Astrocyte (in vitro differentiated cells and primary cell): ENCODE measurements at regions not wholly inside any gene's neighbourhood (a gene's known extent, or its start where the extent isn't known, plus 50 kb on each side); places are given as distances from the start of the nearest gene placed in this dataset.

Experiments
- DNase-seq: peaks from one replicate; pipeline ENCODE4 v3.0.0-alpha.2; 2010; ENCODE audit warnings: low read depth
- FAIRE-seq: peaks from 2 replicates; lab custom pipeline; 2011; peaks lifted over from hg19 to GRCh38; lab: Jason Lieb, UNC
- H2AFZ ChIP-seq: 2 replicates; pipeline ENCODE4 v1.6.0; 2012; ENCODE audit warnings: low read depth, low read length, inconsistent platforms
- H3K27ac ChIP-seq: 2 replicates; pipeline ENCODE4 v1.5.1; 2011; ENCODE audit warnings: low read depth, low read length, inconsistent platforms
- H3K27me3 ChIP-seq: 2 replicates; pipeline ENCODE4 v1.6.0; 2011; ENCODE audit warnings: low read length, inconsistent platforms; ENCODE audit not compliant: insufficient read depth
- H3K36me3 ChIP-seq: 2 replicates; pipeline ENCODE4 v1.5.1; 2011; ENCODE audit warnings: low read length, inconsistent platforms; ENCODE audit not compliant: insufficient read depth
- H3K4me1 ChIP-seq: 2 replicates; pipeline ENCODE4 v1.5.1; 2011; ENCODE audit warnings: low read length, inconsistent platforms; ENCODE audit not compliant: insufficient read depth
- H3K4me2 ChIP-seq: 2 replicates; pipeline ENCODE4 v1.6.0; 2012; ENCODE audit warnings: low read length, inconsistent platforms
- H3K4me3 ChIP-seq: 2 replicates; pipeline ENCODE4 v1.5.1; 2011; ENCODE audit warnings: low read depth, mild to moderate bottlenecking, low read length, inconsistent platforms; ENCODE audit not compliant: insufficient read depth
- H3K79me2 ChIP-seq: 2 replicates; pipeline ENCODE4 v1.6.0; 2012; ENCODE audit warnings: mild to moderate bottlenecking, low read length, inconsistent platforms; ENCODE audit not compliant: insufficient read depth
- H3K9ac ChIP-seq: 2 replicates; pipeline ENCODE4 v1.6.0; 2012; ENCODE audit warnings: mild to moderate bottlenecking, low read length, inconsistent platforms
- H3K9me3 ChIP-seq: 2 replicates; pipeline ENCODE4 v1.5.1; 2012; ENCODE audit warnings: low read depth, mild to moderate bottlenecking, low read length, inconsistent platforms; ENCODE audit not compliant: insufficient read depth
- H4K20me1 ChIP-seq: 2 replicates; pipeline ENCODE4 v1.6.0; 2012; ENCODE audit warnings: low read length, inconsistent platforms; ENCODE audit not compliant: insufficient read depth
- H3K27ac Mint-ChIP-seq: one replicate; pipeline ENCODE4 v1.8.0; 2021; ENCODE audit warnings: mild to moderate bottlenecking, mixed read lengths; ENCODE audit not compliant: unreplicated experiment
- H3K27me3 Mint-ChIP-seq: one replicate; pipeline ENCODE4 v1.8.0; 2021; ENCODE audit warnings: low read depth, mixed read lengths; ENCODE audit not compliant: unreplicated experiment
- H3K36me3 Mint-ChIP-seq: one replicate; pipeline ENCODE4 v1.8.0; 2021; ENCODE audit warnings: low read depth, mixed read lengths; ENCODE audit not compliant: unreplicated experiment
- H3K4me1 Mint-ChIP-seq: one replicate; pipeline ENCODE4 v1.8.0; 2021; ENCODE audit warnings: low read depth, mixed read lengths; ENCODE audit not compliant: unreplicated experiment
- H3K4me3 Mint-ChIP-seq: one replicate; pipeline ENCODE4 v1.8.0; 2021; ENCODE audit warnings: mild to moderate bottlenecking, moderate library complexity, mixed read lengths; ENCODE audit not compliant: unreplicated experiment
- H3K9me3 Mint-ChIP-seq: one replicate; pipeline ENCODE4 v1.8.0; 2021; ENCODE audit warnings: mild to moderate bottlenecking, mixed read lengths; ENCODE audit not compliant: unreplicated experiment
- CTCF ChIP-seq: IDR thresholded peaks from 2 replicates; pipeline ENCODE4 v1.5.1; 2011; ENCODE audit warnings: low read depth, mild to moderate bottlenecking, inconsistent platforms, low read length, moderate library complexity; ENCODE audit not compliant: insufficient read depth
- EZH2 ChIP-seq: IDR thresholded peaks from 2 replicates; pipeline ENCODE4 v1.6.1; 2012; ENCODE audit warnings: mild to moderate bottlenecking, low read length, inconsistent platforms; ENCODE audit not compliant: insufficient read depth

- Histone ChIP-seq H3K36me3 (no peaks in the 10 kb centered on the region), H3K9ac (no peak overlapping the region), H3K27ac (no peak overlapping the region), H3K9me3 (no peaks in the 10 kb centered on the region), H3K4me3 (no peak overlapping the region), H2AFZ (no peak overlapping the region), H4K20me1 (no peaks in the 10 kb centered on the region), H3K27me3 (no peaks in the 10 kb centered on the region), H3K79me2 (no peaks in the 10 kb centered on the region), H3K4me1 (no peaks in the 10 kb centered on the region), H3K4me2 (no peak overlapping the region)
- Mint-ChIP-seq H3K27me3 (no peaks in the 10 kb centered on the region), H3K4me1 (no peaks in the 10 kb centered on the region), H3K9me3 (peaks cover 3% of the 10 kb centered on the region), H3K27ac (no peak overlapping the region), H3K4me3 (no peak overlapping the region), H3K36me3 (no peaks in the 10 kb centered on the region)
- DNase-seq: no peak
- FAIRE-seq: no peak
- no peak for TF ChIP-seq EZH2
These were observed 289.3 kb upstream of the LINC00305 start for GRCh38 chr18:64438178-64438577.

GRCh38 chr18:64436111-64436510 lies 287.2 kb upstream of the LINC00305 start:
- peaks cover 3% of the 10 kb centered on the region for H3K9me3 Mint-ChIP-seq
- no peaks in the 10 kb centered on the region for H3K9me3 ChIP-seq
- no peaks in the 10 kb centered on the region for H4K20me1 ChIP-seq
- H3K27me3 Mint-ChIP-seq: no peaks in the 10 kb centered on the region
- H3K4me1 Mint-ChIP-seq: no peaks in the 10 kb centered on the region
- H3K36me3 Mint-ChIP-seq: no peaks in the 10 kb centered on the region
- no peak overlapping the region for H3K27ac ChIP-seq
- no peak overlapping the region for H3K27ac Mint-ChIP-seq
- DNase-seq: no peak
- no peaks in the 10 kb centered on the region for H3K36me3 ChIP-seq
- no peaks in the 10 kb centered on the region for H3K4me1 ChIP-seq
- no peak overlapping the region for H2AFZ ChIP-seq
- no peak overlapping the region for H3K4me3 Mint-ChIP-seq
- TF ChIP-seq CTCF (no peak), EZH2 (no peak)
- no peaks in the 10 kb centered on the region for H3K79me2 ChIP-seq
- H3K4me2 ChIP-seq: no peak overlapping the region
- H3K27me3 ChIP-seq: no peaks in the 10 kb centered on the region
- FAIRE-seq: no peak
- H3K4me3 ChIP-seq: no peak overlapping the region
- H3K9ac ChIP-seq: no peak overlapping the region

- no peak overlapping the region for H3K27ac Mint-ChIP-seq
- Histone ChIP-seq H2AFZ (no peak overlapping the region), H3K4me3 (no peak overlapping the region), H3K9ac (no peak overlapping the region), H3K4me1 (no peaks in the 10 kb centered on the region), H3K36me3 (no peaks in the 10 kb centered on the region), H3K79me2 (no peaks in the 10 kb centered on the region), H3K27ac (no peak overlapping the region), H3K4me2 (no peak overlapping the region), H3K9me3 (no peaks in the 10 kb centered on the region), H3K27me3 (no peaks in the 10 kb centered on the region), H4K20me1 (no peaks in the 10 kb centered on the region)
- no peaks in the 10 kb centered on the region for H3K9me3 Mint-ChIP-seq
- DNase-seq: no peak
- FAIRE-seq: no peak
- no peaks in the 10 kb centered on the region for H3K36me3 Mint-ChIP-seq
- no peak overlapping the region for H3K4me3 Mint-ChIP-seq
- TF ChIP-seq EZH2: no peak
- TF ChIP-seq CTCF: no peak
- H3K4me1 Mint-ChIP-seq: no peaks in the 10 kb centered on the region
- no peaks in the 10 kb centered on the region for H3K27me3 Mint-ChIP-seq
These were observed 270.3 kb upstream of the LINC00305 start for GRCh38 chr18:64419156-64419555.
